GM19193 (cell line): ENCODE measurements at regions not wholly inside any gene's neighbourhood (a gene's known extent, or its start where the extent isn't known, plus 50 kb on each side); places are given as distances from the start of the nearest gene placed in this dataset.

Experiments
- POLR2A ChIP-seq: IDR thresholded peaks from 4 replicates; pipeline ENCODE4 v1.6.1; 2011; ENCODE audit not compliant: insufficient read depth, insufficient read length; ENCODE audit errors: extremely low read depth

DNA sequence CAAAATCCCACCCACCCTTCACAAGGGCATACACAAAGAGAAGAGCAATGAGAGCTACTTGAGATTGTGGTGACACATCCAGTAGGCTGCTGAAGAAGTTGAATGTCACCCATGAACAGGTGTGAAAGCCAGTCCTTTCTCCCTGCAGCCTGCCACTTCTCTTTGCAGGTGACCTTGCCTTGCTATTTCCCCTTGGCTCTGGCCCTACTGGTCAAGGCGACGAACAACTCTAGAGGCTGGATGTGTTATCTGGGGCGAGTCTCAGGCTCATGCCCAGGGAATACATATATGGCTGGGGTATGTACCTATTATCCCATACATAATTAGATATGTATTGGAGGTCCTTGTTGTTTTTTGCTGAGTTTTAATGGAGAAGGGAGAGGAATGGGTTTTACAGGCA, 70.2 kb upstream of the EGLN3 start:
- no peak for TF ChIP-seq POLR2A

- no peak for TF ChIP-seq POLR2A
These were observed 69.1 kb upstream of the EGLN3 start for GRCh38 chr14:34020014-34020413.

DNA sequence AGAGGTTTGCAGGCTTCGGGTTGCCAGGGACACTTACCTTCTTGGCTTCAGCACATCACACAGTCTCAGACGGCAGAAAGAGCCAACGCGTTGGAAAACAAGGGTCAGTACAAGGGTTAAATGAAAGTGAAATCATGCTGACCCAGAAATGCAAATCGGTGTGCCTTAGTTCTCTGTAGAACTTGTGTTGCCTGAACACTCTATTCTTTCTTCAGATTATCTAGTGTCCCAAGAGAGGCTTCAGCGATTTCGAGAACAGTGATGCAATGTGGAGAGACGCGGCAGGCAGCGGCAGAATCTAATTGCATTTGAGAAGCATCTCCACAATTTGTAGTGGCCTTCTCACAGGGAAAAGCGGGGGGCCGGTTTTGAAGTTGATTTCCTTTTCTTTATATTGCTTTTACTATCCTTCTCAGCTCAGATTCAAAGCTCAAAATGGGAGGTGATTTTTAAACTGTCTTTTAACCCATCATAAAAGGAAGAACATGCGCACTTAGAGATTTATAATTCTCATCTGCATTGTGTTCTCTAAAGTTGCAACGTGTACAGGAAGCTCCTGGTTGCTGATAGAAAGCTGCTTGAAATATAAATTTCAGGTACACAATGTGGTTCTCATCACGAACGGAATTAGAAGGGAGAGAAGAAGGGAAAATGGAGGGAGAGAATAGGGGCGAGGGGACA, 67.8 kb upstream of the EGLN3 start:
- TF ChIP-seq POLR2A: peak; percentile 23

DNA sequence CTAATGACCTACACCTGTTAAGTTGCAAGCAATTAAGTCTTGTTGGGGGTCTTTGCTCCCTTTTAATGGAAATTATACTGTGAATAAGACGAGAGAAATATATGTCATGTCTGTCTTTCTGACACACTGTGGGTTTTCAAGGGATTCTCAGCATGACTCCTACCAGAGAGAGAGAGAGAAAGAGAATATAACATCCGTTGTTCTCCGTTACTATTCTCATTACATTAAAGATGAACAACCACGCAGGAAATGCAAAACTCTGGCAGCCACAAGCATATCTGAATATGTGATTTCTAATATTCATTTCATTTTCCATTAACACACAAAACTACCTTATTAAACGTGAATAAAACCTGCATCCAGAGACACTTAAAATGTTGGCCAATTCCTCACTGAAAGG, 67.3 kb upstream of the EGLN3 start:
- no peak for TF ChIP-seq POLR2A

- TF ChIP-seq POLR2A: no peak
These were observed 64.5 kb upstream of the EGLN3 start for GRCh38 chr14:34015383-34015782.

- no peak for TF ChIP-seq POLR2A
These were observed 64.1 kb upstream of the EGLN3 start for GRCh38 chr14:34014936-34015335.

DNA sequence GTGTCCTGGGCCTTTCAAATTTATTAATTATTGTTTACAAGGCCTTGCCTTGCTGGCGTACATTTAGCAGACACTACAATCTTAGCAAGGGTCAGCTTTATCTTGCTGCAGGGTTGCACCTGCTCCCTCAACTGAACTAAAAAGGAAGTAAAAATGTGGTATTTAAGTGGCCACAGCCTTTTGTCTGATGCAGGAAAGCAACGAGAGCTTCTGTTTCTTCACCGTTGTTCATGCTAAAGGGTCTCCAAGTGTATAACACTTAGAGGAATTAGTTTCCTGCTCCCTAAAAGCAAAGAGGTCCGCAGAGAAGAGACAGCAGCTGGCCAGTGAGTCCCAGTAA, 62.8 kb upstream of the EGLN3 start:
- TF ChIP-seq POLR2A: no peak

DNA sequence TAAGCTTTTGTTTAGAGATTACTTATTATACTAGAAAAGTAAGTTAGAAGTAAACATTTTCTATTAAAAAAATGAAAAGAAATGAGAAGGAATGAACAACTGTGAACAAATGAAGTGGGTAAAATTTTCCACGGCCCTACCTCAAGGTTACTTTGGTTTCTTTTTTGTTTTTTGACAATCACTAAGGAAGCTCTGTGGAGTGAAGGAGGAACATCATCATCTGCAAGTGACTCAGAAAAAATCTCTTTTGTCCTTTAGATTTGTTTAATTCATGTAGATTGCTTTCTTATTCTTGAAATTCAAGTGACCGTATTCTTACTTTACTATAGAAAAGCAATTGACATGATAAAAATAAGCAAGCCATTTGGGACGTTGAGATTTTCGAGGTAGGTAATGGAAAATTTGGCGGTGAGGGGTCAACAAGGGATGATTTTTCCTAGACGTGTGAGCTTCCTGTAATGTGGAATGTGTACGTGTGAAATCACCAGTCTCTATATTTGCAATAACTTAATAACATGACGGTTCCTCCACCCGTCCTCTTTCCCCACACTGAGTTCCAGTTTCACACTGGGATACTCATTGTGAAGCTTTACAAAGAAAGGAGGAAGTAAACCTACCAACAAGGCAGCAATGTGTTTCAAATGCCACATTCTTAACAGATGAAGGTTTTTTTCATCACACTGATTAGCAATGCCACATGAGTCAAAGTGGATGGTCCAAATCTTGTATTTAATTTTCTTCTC, 62.3 kb upstream of the EGLN3 start:
- no peak for TF ChIP-seq POLR2A

GRCh38 chr14:34012369-34012768, 61.5 kb upstream of the EGLN3 start:
- TF ChIP-seq POLR2A: no peak

DNA sequence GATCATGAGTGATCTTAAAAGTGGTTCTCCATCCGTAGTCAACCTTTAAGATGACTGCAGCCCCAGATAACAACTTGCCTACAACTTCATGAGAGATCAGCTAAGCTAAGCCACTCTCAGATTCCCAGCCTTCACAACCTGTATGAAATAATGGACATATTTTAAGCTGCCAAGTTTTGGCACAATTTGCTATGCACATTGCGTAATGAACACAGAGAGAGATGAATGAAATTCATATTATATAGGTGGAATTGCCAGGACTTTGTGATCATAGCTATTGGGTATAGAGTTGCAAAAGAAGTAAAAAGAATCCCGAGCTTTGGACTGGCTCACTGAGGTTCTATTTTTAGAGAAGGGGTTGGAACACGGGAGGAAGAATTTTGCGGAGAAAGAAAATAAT, 59.1 kb upstream of the EGLN3 start:
- TF ChIP-seq POLR2A: no peak

DNA sequence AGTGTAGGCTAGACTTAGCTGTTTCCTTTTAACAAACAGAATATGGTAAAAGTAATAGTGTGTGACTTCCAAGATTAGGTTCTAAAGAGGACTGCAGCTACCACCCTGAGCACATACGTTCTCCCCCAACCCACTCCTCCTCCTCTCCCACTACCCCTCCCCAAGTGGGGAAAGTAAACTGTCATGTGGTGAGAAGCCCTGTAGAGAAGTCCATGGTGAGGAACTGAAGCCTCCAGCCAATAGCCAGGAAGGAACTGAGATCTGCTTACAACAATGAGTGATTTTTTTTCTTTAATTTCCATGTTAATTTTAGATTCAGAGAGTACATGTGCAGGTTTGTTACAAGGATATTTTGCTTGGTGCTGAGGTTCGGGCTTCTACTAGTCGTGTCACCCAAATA, 57.0 kb upstream of the EGLN3 start:
- TF ChIP-seq POLR2A: no peak

DNA sequence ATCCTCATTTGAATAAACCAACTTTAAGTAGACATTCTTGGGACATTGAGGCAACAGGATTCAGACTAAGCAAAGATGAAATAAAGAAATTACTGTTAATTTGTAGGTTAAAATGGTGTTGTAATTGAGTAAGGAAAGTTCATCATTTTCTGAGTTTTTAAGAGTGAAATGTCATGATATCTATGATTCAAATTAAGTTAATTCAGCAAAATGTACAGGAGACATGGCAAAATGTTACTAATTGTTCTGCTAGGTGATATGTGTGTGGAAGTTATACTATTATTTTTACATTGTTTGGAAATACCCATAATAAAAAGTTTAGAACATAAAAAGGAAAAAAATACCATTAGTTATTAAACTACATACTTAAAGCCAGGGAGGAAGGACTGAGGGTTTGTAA, 55.0 kb upstream of the EGLN3 start:
- no peak for TF ChIP-seq POLR2A

- no peak for TF ChIP-seq POLR2A
These were observed 54.0 kb upstream of the EGLN3 start for GRCh38 chr14:34004881-34005280.

DNA sequence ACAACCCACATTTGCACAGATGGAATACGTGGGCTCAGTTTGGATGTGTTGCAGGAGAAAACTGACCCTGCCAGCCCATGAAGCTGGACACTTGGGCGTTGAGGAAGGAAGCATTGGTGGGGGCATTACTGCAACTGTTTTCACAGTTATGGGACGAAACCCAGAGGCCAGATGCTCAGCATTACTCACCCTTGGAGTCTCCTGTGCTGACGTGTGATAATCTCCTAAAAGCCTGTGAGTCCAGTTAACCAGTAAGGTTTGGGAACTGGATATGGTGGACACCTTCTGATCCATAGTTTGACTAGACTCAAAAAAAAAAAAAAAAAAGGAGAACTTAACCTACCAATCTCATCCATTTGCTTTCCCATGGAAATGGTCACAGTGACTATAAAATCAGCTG, 52.8 kb upstream of the EGLN3 start:
- TF ChIP-seq POLR2A: no peak

DNA sequence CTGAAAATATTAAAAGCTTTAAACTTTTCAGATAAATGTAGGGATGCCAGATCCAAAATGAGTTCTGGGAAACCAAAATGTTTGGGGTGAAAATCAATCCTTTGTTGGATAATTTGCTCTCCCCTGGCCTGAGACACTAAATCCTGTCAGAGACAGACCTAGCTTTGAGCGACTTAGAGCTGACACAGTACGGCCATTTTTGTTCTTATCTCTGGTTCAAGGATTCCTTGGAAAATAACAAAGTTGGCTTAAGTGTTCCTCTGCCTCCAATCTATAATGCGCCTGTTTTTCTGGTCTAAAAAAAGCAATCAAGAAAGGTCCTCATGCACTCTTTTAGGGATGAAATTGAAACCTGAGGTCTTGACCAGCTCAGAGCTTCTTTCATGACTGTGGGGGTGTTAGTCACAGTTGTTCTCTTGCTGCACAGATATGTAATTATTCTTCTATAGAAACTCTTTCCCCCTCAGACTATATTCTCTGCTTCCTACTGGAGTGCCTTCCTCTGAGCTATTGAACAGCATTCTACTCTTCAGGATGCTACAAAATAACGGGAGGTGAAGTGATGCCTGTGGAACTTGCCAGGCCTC, 52.3 kb upstream of the EGLN3 start:
- TF ChIP-seq POLR2A: no peak
